Fibroblast of skin of scalp (primary cell): ENCODE measurements at regions not wholly inside any gene's neighbourhood (a gene's known extent, or its start where the extent isn't known, plus 50 kb on each side); places are given as distances from the start of the nearest gene placed in this dataset.
"Not testable (repeated sequence)": the region's sequence is repeated elsewhere in the genome, so short reads cannot be mapped to it uniquely, and the experiment has no call there.

Source experiments
- DNase-seq: peaks from one replicate; pipeline ENCODE4 v3.0.0-alpha.2; 2013

- no peak for DNase-seq
Measured at GRCh38 chrX:791479-792034, 161.0 kb downstream of the SHOX start.

- no peak for DNase-seq
Measured at GRCh38 chrX:790783-791360, 160.3 kb downstream of the SHOX start.

DNA sequence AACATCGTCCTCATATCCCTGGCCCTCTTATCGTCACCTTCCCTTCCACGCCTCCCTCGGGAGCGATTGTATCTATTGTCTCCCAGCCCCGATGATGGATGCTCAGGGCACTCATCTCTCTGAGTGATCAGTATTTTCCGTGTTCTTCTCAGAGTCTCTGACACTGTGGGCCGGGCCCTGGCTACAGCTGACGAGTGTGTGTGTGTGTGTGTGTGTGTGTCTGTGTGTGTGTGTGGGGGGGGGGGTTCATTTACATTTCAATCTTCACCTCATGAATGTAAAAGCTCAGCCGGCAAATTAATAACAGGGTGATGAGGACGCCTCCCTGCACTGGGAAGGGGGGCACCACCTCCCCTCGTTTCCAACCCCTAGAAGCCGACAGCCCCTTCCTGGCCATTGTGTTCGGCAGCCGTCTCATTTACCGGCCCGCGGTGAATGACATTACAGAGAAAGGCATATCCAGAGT is 159.5 kb downstream of the SHOX start:
- no peak for DNase-seq

- DNase-seq: no peak
Measured at GRCh38 chrX:789096-789495, 158.5 kb downstream of the SHOX start.

DNA sequence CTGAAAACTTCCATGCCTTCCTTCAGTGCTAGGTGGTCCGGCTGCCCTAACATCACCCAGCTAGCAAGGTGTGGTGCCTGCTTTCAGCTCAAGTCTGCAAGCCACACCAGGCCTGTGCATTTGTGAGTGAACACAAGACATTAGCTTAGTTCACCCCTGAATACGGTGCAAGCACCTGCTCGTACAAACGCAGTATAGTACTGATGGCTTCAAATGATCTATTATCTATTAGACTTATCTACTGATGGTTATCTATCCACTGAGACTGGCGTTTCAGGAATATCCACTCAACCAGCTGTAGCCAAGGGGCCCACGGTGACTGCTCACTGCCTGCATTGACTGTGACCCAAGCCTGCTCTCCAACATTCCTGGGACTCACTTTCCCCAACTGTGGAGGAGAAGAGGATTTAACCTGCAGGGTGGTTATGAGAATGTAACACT is 155.9 kb downstream of the SHOX start:
- no peak for DNase-seq

DNA sequence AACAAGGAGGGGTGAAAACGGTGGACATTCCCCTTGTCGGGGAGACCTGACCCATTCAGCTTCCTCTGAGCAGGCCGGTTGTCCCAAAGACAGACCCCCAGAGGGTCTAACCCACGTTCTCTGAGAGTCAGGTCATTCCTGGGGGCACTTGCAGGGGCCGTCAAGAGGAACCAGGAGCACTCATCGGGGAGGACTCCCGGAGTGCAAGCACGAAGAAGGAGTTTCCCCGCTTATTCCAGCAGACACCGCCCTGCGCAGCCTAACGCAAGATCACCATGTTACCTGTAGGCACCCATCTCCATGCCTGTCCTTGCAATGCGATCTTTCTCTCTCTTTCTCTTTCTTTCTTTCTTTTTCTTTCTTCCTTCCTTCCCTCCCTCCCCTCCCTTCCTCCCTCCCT is 154.2 kb downstream of the SHOX start:
- DNase-seq: no peak

DNA sequence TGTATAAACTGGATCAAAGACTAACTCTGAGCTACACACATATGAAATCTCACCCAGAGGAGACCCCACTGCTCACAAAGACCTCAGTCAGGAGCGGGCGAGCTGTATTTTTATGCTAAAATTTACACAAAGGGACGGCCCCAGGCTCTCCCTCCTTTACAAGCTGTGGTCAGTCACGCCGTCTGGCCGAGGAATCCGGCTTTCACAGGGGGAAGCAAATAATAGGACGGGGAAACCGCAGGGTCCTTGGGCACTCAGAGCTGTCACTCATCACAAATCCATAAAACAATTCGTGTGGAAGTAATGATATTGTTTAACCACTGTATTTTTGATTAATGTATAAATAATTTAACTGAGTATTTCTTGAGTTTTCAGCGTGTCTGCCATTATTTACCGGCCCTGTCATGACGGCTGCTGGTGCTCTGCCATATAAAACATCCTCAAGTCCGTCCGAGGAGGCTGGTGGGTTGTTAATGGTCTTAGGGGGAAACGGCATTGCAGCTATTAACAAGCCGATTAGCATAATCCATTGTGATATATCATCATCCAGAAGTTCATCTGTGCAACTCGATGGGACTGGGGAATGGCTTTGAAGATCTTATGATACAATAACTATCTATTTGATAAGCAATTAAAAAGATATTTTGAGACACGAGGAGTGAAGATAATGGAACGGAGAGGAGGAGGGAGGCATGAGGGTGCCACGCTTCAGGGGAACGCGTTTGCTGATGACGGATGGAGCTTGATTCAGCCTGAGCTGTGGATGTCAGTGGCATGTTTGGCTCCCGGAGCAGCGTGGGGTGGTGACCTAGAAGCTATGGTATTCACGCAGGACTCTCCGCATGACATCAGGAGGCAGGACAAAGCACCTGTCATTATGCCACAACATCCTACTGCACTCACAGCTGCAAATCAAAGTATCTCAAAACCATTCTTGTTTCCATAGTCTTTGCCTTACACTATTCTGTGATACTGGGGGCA is 150.9 kb downstream of the SHOX start:
- DNase-seq: no peak

GRCh38 chrX:776529-777230 is 146.1 kb downstream of the SHOX start:
- no peak for DNase-seq

- DNase-seq: no peak
Measured at GRCh38 chrX:776061-776460, 145.5 kb downstream of the SHOX start.

- no peak for DNase-seq
Measured at GRCh38 chrX:774536-774935, 143.9 kb downstream of the SHOX start.

DNA sequence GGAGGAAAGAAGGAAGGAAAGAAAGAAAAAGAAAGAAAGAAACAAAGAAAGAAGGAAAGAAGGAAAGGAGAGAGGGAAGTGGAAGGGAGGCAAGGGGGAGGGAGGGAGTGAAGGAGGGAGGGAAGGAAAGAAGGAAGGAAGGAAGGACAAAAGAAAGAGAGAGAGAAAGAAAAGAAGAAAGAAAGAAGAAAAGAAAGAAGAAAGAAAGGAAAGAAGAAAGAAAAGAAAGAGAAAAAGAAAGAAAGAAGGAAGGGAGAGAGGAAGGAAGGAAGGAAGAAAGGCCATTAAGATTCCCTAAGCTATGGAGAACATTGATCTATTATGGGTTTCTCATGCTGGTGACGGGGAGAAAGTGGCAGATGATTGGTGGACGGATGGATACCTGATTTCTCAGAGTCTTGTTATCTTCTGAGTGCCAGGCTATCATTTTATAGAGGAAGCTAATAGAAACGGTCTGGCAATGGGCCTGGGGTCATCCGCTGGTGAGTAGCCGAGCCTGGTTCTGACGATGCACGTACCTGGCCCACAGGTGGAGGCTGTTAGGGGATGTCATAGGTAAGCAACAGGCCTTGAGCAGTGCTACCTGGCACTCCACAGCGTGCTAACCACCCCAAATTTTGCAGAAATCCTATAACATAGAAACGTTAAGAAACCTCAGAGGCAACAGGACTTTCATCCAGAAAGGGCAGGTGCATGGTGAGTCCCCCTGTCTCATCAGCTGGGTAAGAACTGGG is 142.9 kb downstream of the SHOX start:
- no peak for DNase-seq

- no peak for DNase-seq
Measured at GRCh38 chrX:771536-771935, 140.9 kb downstream of the SHOX start.

DNA sequence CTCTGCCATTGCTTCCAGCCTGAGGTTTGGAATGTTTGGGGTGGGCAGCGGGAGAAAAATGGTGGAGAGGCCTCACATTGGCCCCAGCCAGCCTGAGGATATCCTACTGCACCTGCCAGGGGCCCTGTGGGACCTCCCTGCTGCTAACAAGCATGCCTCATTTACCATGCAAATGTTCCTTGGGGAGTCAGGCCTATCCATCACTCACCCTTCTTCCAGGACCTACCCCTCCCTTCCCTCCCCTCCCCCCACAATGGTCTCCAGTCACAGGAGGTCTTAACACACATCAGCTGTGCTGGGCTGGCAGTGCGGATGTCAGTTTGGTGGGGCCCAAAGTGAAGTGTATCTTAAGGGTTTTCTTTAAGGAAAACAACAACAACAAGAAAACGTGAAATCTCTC is 139.2 kb downstream of the SHOX start:
- no peak for DNase-seq

GRCh38 chrX:768596-768995 is 138.0 kb downstream of the SHOX start:
- no peak for DNase-seq

GRCh38 chrX:758917-759316 is 128.3 kb downstream of the SHOX start:
- DNase-seq: no peak

GRCh38 chrX:750812-751211 is 120.2 kb downstream of the SHOX start:
- DNase-seq: no peak

DNA sequence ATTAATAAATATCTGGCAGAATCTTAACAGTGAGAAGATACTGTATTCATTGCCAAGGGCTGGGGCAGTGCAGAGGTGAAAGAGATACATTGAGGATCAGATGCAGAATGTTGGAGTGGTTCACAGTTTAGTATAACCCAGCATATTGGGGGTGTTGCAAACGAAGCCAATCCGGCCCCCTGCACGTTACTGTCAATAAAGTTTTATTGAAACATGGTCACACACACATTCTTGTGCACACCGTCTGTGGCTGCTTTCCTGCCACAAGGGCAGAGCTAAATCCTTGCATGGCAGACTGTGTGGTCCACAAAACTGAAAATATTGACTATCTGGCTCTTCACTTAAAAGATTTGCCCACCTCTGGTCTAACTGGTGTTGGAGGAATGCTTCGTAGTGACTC is 119.7 kb downstream of the SHOX start:
- DNase-seq: no peak

DNA sequence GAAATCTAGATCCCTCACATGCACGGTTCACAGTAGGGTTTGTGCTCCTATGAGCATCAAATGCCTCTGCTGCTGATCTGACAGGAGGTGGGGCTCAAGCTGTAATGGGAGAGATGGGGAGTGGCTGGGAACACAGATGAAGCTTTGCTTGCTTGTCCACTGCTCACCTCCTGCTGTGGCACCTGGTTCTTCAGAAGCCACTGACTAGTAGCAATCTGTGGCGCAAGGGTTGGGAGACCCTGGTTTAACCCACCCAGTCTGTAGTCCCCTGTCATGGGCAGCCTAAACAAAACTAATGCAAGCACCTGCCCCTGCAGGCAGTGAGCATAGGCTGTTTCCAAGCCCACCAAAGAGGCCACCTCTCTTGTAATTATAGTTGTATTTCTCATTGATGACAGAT is 116.6 kb downstream of the SHOX start:
- no peak for DNase-seq

DNA sequence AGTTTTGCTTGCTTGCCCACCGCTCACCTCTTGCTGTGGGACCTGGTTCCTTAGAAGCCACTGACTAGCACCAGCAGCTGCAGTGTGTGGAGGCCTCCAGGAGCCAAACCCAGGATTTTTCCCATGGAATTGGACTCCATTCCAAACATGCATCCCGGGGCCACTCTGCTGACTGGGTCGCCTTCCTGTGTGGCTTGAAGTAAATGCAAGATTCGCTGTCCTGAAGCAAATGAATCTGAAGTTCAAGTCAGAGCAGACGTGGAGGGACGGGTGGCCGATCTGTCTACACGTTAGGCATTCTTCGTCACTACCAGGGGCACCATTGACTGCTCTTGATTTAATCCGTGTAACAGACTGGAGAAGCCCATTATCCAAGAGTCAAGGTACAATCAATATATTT is 109.0 kb downstream of the SHOX start:
- DNase-seq: no peak

DNA sequence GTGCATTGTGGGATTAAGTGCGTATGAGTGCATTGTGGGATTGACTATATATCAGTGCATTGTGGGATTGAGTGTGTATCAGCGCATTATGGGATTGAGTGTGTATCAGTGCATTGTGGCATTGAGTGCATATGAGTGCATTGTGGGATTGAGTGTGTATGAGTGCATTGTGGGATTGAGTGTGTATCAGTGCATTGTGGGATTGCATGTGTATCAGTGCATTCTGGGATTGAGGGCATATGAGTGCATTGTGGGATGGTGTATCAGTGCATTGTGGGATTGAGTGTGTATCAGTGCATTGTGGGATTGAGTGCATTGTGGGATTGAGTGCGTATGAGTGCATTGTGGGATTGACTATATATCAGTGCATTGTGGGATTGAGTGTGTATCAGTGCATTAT is 106.4 kb downstream of the SHOX start:
- DNase-seq: not testable (repeated sequence)

DNA sequence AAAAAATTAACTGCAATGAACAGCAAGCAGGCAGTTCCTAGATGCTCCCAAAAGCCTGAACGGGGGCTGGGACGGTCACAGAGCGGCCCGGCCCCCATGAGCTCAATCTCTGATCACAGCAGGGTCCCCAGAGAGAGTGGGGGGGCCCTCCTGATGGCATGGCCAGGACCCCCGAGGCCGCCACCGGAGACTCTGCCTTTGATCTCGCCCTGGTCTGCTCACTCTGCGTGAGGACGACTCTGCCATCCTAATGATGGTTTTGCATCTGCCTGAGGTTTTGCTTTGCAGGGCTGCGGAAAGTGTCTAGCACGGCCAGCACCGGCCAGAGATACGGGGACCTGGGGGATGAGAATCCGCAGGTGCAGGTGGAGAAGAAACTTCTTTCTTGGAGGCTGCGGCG is 103.8 kb downstream of the SHOX start:
- DNase-seq: no peak

- no peak for DNase-seq
Measured at GRCh38 chrX:733961-734360, 103.4 kb downstream of the SHOX start.
